Osteocyte (in vitro differentiated cells): ENCODE measurements at regions not wholly inside any gene's neighbourhood (a gene's known extent, or its start where the extent isn't known, plus 50 kb on each side); places are given as distances from the start of the nearest gene placed in this dataset.
"Not testable (repeated sequence)": the region's sequence is repeated elsewhere in the genome, so short reads cannot be mapped to it uniquely, and the experiment has no call there.

Experiments used
- DNase-seq: peaks from one replicate; pipeline ENCODE4 v3.0.0; 2021; ENCODE audit warnings: mixed read lengths; ENCODE audit not compliant: unreplicated experiment; ENCODE audit errors: extremely low spot score
- H3K27ac Mint-ChIP-seq: one replicate; pipeline ENCODE4 v1.8.0; 2021; ENCODE audit warnings: mild to moderate bottlenecking, mixed read lengths; ENCODE audit not compliant: unreplicated experiment
- H3K27me3 Mint-ChIP-seq: one replicate; pipeline ENCODE4 v1.8.0; 2021; ENCODE audit warnings: mixed read lengths; ENCODE audit not compliant: unreplicated experiment
- H3K36me3 Mint-ChIP-seq: one replicate; pipeline ENCODE4 v1.8.0; 2021; ENCODE audit warnings: mixed read lengths; ENCODE audit not compliant: unreplicated experiment
- H3K4me1 Mint-ChIP-seq: one replicate; pipeline ENCODE4 v1.8.0; 2021; ENCODE audit warnings: mixed read lengths; ENCODE audit not compliant: unreplicated experiment
- H3K4me3 Mint-ChIP-seq: one replicate; pipeline ENCODE4 v1.8.0; 2021; ENCODE audit warnings: mild to moderate bottlenecking, moderate library complexity, mixed read lengths; ENCODE audit not compliant: unreplicated experiment
- H3K9me3 Mint-ChIP-seq: one replicate; pipeline ENCODE4 v1.8.0; 2021; ENCODE audit warnings: mixed read lengths; ENCODE audit not compliant: unreplicated experiment
- TF ChIP-seq, protein P1 (sequence below): fragments of 200-600 bp; sonication (generic); IDR thresholded peaks from 2 replicates; pipeline ENCODE4 v1.5.0; 2021; ENCODE audit warnings: antibody characterized with exemption, mild to moderate bottlenecking, moderate library complexity

DNA sequence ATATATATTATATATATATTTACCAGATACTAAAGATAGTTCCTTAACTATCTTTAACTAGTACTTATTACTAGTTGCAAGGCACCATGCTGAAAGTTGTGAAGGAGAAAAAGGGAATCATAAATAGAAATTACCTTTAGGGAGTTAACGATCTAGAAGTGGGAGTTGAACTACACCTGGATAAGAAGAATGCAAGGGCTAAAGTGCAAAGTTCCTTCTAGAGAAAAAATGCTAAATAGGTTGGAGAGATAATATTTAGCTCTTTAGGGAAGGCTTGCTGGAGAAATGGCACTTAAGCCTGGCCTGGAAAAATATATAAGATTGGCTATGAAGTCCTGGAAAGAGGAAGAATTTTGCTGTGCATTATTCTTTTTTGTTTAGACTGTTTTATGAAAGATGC is 130.6 kb upstream of the IGSF10 start:
- no peak for DNase-seq
- Mint-ChIP-seq H3K36me3 (no peaks in the 10 kb centered on the region), H3K4me3 (no peak overlapping the region), H3K27ac (no peak overlapping the region), H3K4me1 (no peaks in the 10 kb centered on the region), H3K27me3 (peaks cover 10% of the 10 kb centered on the region), H3K9me3 (peaks cover 3% of the 10 kb centered on the region)
- TF ChIP-seq, protein P1, sequence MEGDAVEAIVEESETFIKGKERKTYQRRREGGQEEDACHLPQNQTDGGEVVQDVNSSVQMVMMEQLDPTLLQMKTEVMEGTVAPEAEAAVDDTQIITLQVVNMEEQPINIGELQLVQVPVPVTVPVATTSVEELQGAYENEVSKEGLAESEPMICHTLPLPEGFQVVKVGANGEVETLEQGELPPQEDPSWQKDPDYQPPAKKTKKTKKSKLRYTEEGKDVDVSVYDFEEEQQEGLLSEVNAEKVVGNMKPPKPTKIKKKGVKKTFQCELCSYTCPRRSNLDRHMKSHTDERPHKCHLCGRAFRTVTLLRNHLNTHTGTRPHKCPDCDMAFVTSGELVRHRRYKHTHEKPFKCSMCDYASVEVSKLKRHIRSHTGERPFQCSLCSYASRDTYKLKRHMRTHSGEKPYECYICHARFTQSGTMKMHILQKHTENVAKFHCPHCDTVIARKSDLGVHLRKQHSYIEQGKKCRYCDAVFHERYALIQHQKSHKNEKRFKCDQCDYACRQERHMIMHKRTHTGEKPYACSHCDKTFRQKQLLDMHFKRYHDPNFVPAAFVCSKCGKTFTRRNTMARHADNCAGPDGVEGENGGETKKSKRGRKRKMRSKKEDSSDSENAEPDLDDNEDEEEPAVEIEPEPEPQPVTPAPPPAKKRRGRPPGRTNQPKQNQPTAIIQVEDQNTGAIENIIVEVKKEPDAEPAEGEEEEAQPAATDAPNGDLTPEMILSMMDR = no peak

DNA sequence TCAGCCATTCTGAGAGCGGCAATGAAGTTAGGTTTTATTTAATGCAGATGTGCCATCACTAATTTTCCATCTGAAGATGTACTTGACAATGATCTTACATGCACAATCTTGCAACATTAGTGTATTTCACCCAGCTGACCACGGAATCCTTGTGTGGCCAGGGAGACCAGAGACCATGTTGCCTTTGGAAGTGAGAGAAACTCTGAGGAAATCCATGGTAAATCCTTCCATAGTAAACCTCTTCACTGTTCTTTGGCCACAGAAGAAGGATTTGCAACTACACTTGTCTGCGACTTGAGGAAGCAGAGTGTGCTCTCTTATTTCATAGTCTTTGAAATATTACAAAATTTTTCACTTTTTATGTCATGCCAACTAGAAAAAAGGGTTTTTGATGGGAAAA is 128.4 kb upstream of the IGSF10 start:
- peaks cover 10% of the 10 kb centered on the region for H3K27me3 Mint-ChIP-seq
- TF ChIP-seq, protein P1 = no peak
- no peak for DNase-seq
- H3K9me3 Mint-ChIP-seq = peaks cover 3% of the 10 kb centered on the region
- no peak overlapping the region for H3K4me3 Mint-ChIP-seq
- H3K27ac Mint-ChIP-seq = no peak overlapping the region
- H3K36me3 Mint-ChIP-seq = no peaks in the 10 kb centered on the region
- H3K4me1 Mint-ChIP-seq = no peaks in the 10 kb centered on the region

DNA sequence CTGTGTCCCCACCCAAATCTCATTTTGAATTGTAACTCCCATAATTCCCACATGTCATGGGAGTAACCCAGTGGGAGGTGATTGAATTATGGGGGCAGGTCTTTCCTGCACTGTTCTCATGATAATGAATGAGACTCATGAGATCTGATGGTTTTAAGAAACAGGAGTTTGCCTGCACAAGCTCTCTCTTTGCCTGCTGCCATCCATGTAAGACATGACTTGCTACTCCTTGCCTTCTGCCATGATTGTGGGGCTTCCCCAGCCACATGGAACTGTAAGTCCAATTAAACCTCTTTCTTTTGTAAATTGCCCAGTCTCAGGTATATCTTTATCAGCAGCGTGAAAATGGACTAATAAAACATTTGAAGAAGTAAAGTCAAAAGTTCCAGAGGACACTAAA is 126.8 kb upstream of the IGSF10 start:
- H3K36me3 Mint-ChIP-seq, DNase-seq, H3K9me3 Mint-ChIP-seq, H3K27ac Mint-ChIP-seq, H3K4me1 Mint-ChIP-seq, H3K4me3 Mint-ChIP-seq: not testable (repeated sequence)
- peaks cover 10% of the 10 kb centered on the region for H3K27me3 Mint-ChIP-seq

DNA sequence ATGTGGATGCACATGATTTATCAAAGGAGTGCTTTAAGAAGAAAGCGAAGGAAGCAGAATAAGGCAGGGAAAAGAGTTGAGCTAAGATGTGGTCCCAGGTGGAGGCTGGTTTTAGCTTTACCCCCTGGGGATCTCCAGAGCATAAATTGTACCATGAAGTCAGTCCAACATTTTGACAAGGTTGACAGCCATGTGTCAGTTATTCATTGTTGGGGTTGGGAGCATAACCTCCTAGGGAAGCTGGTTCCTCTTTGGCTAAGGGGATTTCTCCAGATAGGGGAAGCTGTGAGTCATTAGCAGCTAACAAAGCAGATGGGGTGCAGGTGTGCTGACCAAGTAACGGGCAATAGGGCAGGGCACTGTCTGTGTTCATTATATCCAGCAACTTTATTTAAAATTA is 123.7 kb upstream of the IGSF10 start:
- DNase-seq = no peak
- no peak overlapping the region for H3K27ac Mint-ChIP-seq
- H3K36me3 Mint-ChIP-seq = no peaks in the 10 kb centered on the region
- TF ChIP-seq, protein P1 = no peak
- peaks cover 4% of the 10 kb centered on the region for H3K27me3 Mint-ChIP-seq
- peaks cover 18% of the 10 kb centered on the region for H3K4me1 Mint-ChIP-seq
- H3K9me3 Mint-ChIP-seq = peaks cover 3% of the 10 kb centered on the region
- H3K4me3 Mint-ChIP-seq = no peak overlapping the region

DNA sequence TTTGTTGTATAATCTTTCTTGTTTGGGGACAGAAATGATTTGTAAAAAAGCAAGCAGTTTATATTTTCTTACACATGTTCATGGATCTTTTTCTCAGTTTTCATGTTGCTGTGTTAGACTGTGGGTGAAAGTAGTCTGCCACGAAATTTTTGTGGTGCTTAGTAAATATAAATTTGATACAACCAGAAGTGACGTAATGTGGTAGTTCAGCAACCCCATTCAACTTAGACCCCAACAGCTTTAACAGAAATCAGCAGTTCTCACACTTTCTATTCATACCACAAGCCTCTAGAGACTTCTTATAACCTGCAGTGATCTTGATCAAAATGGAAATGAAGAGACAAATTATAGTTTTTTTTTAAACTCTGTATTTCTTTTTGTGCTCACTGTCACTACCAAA is 120.2 kb upstream of the IGSF10 start:
- Mint-ChIP-seq H3K9me3 (no peaks in the 10 kb centered on the region), H3K36me3 (no peaks in the 10 kb centered on the region), H3K4me3 (no peak overlapping the region), H3K27me3 (no peaks in the 10 kb centered on the region), H3K4me1 (peaks cover 19% of the 10 kb centered on the region), H3K27ac (peak overlapping the region; percentile 57)
- no peak for DNase-seq
- TF ChIP-seq, protein P1 = no peak

DNA sequence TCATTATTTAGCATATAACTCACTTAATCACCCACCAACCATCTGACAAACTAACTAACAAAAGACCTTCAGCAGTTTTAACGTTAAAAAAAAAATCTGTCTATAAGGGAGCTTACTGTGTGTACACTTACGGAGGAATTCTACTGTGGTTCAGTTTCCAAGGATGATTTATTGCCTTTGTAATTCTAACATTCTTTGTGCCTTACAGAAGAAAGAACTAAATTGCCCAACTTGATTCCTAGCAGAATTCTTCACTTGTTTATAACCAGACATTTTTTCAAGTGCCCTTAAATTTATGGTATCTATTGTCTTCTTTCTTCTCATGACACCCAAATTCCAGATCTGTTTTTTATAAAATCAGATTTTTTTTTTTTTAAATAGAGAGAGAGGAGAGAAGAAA is 119.7 kb upstream of the IGSF10 start:
- Mint-ChIP-seq H3K27me3 (no peaks in the 10 kb centered on the region), H3K4me1 (peaks cover 19% of the 10 kb centered on the region), H3K4me3 (no peak overlapping the region), H3K9me3 (no peaks in the 10 kb centered on the region), H3K27ac (peak overlapping the region; percentile 57), H3K36me3 (no peaks in the 10 kb centered on the region)
- no peak for DNase-seq
- TF ChIP-seq, protein P1 = no peak
